Prostate gland (tissue), 2 donors: ENCODE measurements at regions not wholly inside any gene's neighbourhood (a gene's known extent, or its start where the extent isn't known, plus 50 kb on each side); places are given as distances from the start of the nearest gene placed in this dataset.
"Not testable (repeated sequence)": the region's sequence is repeated elsewhere in the genome, so short reads cannot be mapped to it uniquely, and the experiment has no call there.

Experiments
- DNase-seq: peaks from one replicate; pipeline ENCODE4 v3.0.0-alpha.2; 2019; ENCODE audit warnings: low spot score
- H3K27ac ChIP-seq, 2 donors: fragments of 200-600 bp; sonication (generic); 2 replicates each; pipeline ENCODE4 v1.5.1; 2017 to 2019
- H3K27me3 ChIP-seq: fragments of 200-600 bp; sonication (generic); replicated peaks from 2 replicates; pipeline ENCODE4 v1.5.1; 2019; ENCODE audit not compliant: insufficient read depth
- H3K36me3 ChIP-seq, 2 donors: fragments of 200-600 bp; sonication (generic); 1 replicate in 1 of 2; 2 replicates in 1 of 2; pipeline versions ENCODE4 v1.5.1 to v1.8.1; 2017 to 2019
- H3K4me1 ChIP-seq: fragments of 200-600 bp; sonication (generic); replicated peaks from 2 replicates; pipeline ENCODE4 v1.5.1; 2019
- H3K4me3 ChIP-seq, 2 donors: fragments of 200-600 bp; sonication (generic); 2 replicates each; pipeline ENCODE4 v1.5.1; 2017 to 2019
- H3K9me3 ChIP-seq: fragments of 200-600 bp; sonication (generic); 2 replicates; pipeline ENCODE4 v1.5.1; 2017
- CTCF ChIP-seq, 4 experiments: fragments of 200-600 bp in 2 of 4; fragments of 450-650 bp in 2 of 4; sonication (generic) in 2 of 4; IDR thresholded peaks; 1 replicate in 3 of 4; 2 replicates in 1 of 4; pipeline ENCODE4 v1.5.1; 2016 to 2019; ENCODE audit warnings: antibody characterized with exemption in 4 of 4, mild to moderate bottlenecking in 2 of 4, moderate library complexity in 2 of 4
- POLR2A ChIP-seq: fragments of 450-650 bp; IDR thresholded peaks from one replicate; pipeline ENCODE4 v1.6.1; 2016; ENCODE audit warnings: antibody characterized with exemption, mild to moderate bottlenecking
- POLR2AphosphoS5 ChIP-seq: sonication (generic); formaldehyde crosslinking; IDR thresholded peaks from one replicate; pipeline ENCODE4 v1.6.1; 2017; ENCODE audit warnings: antibody characterized with exemption
- WGBS: methylation state at CpG from one replicate; pipeline ENCODE4 v1.1.5; 2018; 5-methylcytosine and 5-hydroxymethylcytosine counted together
- intact Hi-C: fragments of 100-400 bp; cut with DNase I; formaldehyde crosslinking; loops from one replicate; pipeline ENCODE4 v1.14.2; 2022

DNA sequence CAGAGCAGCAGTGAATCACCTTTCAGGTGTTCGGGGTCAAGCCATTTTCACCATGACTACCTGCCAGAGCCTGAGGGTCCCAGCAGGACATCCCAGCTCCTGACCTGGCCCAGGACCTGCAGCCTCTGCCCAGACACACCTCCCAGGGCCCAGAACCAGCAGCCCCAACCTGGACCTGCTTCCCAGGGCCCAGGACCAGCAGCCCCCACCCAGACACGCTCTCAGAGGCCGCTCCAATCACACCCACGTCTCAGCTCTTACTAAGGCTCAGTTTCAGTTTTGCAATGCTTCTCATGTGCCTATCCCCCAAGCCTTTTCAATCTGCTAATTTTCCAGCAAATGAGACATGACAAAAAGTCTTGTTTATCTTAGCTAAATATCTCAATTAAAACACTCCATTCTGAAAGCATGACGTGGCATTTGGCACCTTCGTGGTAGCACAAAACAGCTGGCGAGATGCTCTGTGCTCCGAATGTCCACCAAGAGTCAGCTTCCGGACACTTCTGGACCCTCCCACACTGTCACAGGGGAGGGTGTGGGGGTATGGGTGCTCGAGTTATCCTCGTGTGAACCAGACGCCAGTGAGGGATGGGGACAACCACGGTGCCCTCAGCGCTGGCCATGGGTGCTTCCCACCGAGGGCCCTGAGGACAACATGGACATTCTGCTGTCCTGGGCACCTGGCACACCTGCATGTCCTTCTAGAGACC is 253.2 kb downstream of the DLL1 start:
- Histone ChIP-seq H3K36me3 (no peaks in the 10 kb centered on the region), H3K27ac (peak overlapping the region in 1 of 2 donors; percentile 45), H3K4me1 (no peaks in the 10 kb centered on the region), H3K9me3 (no peaks in the 10 kb centered on the region), H3K27me3 (no peaks in the 10 kb centered on the region), H3K4me3 (no peak overlapping the region)
- 68% methylated on average over 15 of the region's 15 CpGs for WGBS
- TF ChIP-seq POLR2AphosphoS5 = no peak
- no peak for TF ChIP-seq CTCF (IDR thresholded peaks at IDR 0.05)
- TF ChIP-seq POLR2A = no peak
- intact Hi-C loops = no loop called here
- no peak for DNase-seq

- WGBS = 86% methylated on average over 7 of the region's 7 CpGs
- TF ChIP-seq CTCF (IDR thresholded peaks at IDR 0.05) (no peak), POLR2AphosphoS5 (no peak), POLR2A (no peak)
- H3K4me3 ChIP-seq = no peak overlapping the region
- H3K27ac ChIP-seq = peak overlapping the region in 1 of 2 donors; percentile 45
- no peaks in the 10 kb centered on the region for H3K36me3 ChIP-seq
- DNase-seq = no peak
- H3K4me1 ChIP-seq = no peaks in the 10 kb centered on the region
- H3K27me3 ChIP-seq = no peaks in the 10 kb centered on the region
- intact Hi-C loops = no loop called here
- H3K9me3 ChIP-seq = no peaks in the 10 kb centered on the region
Observed at GRCh38 chr6:170036916-170037315, 254.0 kb downstream of the DLL1 start.

DNA sequence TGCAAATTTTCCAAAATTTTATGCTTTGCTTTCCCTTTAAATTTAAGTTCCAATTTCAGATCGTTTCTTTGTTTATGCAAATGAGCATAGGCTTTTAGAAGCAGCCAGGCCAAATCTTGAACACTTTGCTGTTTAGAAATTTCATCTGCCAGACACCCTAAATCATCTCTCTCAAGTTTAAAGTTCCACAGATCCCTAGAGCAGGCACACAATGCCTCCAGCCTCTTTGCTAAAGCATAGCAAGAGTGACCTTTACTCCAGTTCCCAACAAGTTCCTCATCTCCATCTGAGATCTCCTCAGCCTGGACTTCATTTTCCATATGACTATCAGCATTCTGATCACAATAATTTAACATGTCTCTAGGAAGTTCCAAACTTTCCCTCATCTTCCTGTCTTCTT is 254.5 kb downstream of the DLL1 start:
- H3K27me3 ChIP-seq, H3K36me3 ChIP-seq, H3K4me1 ChIP-seq, intact Hi-C loops, DNase-seq, H3K27ac ChIP-seq, H3K9me3 ChIP-seq, H3K4me3 ChIP-seq: not testable (repeated sequence)
- 40% methylated on average over 1 of the region's 1 CpG for WGBS

GRCh38 chr6:170035901-170036304 is 255.0 kb downstream of the DLL1 start:
- Histone ChIP-seq H3K4me1 (peaks cover under 1% of the 10 kb centered on the region), H3K36me3 (no peaks in the 10 kb centered on the region), H3K27me3 (no peaks in the 10 kb centered on the region), H3K27ac (no peak overlapping the region), H3K4me3 (no peak overlapping the region), H3K9me3 (no peaks in the 10 kb centered on the region)
- TF ChIP-seq POLR2A = no peak
- no peak for TF ChIP-seq CTCF (IDR thresholded peaks at IDR 0.05)
- no peak for TF ChIP-seq POLR2AphosphoS5
- DNase-seq = no peak
- intact Hi-C loops = no loop called here
- 81% methylated on average over 4 of the region's 4 CpGs for WGBS

DNA sequence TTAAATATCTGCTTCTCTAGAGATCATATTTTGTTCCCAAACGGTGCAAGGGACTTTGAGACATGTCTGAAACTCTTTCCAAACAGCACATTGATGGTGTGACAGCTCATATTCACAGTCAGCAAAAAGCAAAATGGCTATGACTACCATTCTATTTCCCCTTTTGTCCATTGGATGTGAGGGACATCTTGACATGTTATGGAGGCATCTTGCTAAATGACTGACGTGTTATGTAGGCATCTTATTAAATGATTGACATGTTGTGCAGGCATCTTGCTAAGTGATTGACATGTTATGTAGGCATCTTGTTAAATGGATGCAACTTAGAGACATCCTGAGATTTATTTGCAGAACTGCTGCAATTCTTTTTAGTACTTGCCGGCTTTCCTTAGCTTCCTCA is 255.8 kb downstream of the DLL1 start:
- 88% methylated on average over 3 of the region's 3 CpGs for WGBS

More for the DNA sequence above, 255.8 kb downstream of the DLL1 start:
- Histone ChIP-seq H3K4me1 (peaks cover 7% of the 10 kb centered on the region), H3K36me3 (no peaks in the 10 kb centered on the region), H3K9me3 (no peaks in the 10 kb centered on the region), H3K27ac (no peak overlapping the region), H3K4me3 (no peak overlapping the region), H3K27me3 (no peaks in the 10 kb centered on the region)
- no peak for DNase-seq
- intact Hi-C loops = no loop called here
- no peak for TF ChIP-seq POLR2AphosphoS5
- no peak for TF ChIP-seq CTCF (IDR thresholded peaks at IDR 0.05)
- no peak for TF ChIP-seq POLR2A
